Fibroblast of skin of abdomen (primary cell): ENCODE measurements at regions not wholly inside any gene's neighbourhood (a gene's known extent, or its start where the extent isn't known, plus 50 kb on each side); places are given as distances from the start of the nearest gene placed in this dataset.
"Not testable (repeated sequence)": the region's sequence is repeated elsewhere in the genome, so short reads cannot be mapped to it uniquely, and the experiment has no call there.

Experiments used
- DNase-seq: peaks from one replicate; pipeline ENCODE4 v3.0.0-alpha.2; 2013

GRCh38 chr9:65223986-65224385, 61.0 kb downstream of the FOXD4L5 start:
- not testable (repeated sequence) for DNase-seq

DNA sequence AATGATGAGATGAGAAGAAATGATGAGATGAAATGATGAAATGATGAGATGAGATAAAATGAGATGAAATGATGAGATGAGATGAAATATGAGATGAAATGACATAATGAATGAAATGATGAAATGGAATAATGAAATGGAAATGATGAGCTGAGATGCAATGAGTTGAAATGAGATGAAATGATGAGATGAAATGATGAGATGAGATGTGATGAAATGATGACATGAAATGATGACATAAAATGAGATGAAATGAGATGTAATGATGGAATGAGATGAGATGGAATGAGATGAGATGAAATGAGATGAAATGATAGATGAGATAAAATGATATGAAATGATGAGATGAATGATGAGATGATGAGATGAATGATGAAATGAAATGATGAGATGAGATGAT, 76.2 kb downstream of the FOXD4L5 start:
- DNase-seq: not testable (repeated sequence)

GRCh38 chr9:65207273-65207672, 77.7 kb downstream of the FOXD4L5 start:
- DNase-seq: not testable (repeated sequence)

GRCh38 chr9:65205853-65206252, 79.2 kb downstream of the FOXD4L5 start:
- not testable (repeated sequence) for DNase-seq

DNA sequence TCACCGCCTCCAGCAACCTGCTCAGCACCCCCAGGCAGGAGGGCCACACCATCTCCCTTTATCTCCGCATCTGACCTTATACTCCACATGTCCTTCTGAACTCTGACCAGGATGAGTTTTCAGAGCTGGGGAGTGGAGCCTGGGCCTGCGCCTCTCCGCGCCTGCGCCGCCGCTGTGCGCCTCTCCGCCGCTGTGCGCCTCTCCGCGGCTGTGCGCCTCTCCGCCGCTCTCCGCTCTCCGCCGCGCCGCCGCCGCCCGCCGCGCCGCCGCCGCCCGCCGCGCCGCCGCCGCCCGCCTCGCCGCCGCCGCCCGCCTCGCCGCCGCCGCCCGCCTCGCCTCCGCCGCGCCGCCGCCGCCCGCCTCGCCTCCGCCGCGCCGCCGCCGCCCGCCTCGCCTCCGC, 89.2 kb downstream of the FOXD4L5 start:
- DNase-seq: not testable (repeated sequence)

GRCh38 chr9:65155937-65156336, 129.1 kb downstream of the FOXD4L5 start:
- DNase-seq: peak; percentile 0
